HG03354 (cell line): ENCODE measurements at regions not wholly inside any gene's neighbourhood (a gene's known extent, or its start where the extent isn't known, plus 50 kb on each side); places are given as distances from the start of the nearest gene placed in this dataset.
A peak's percentile ranks its signal among the peaks of the same experiment; 100 is the strongest.

Source experiments
- ATAC-seq: cut with Tn5 transposase; IDR thresholded peaks from one replicate; pipeline ENCODE4 v1.9.1; 2021; ENCODE audit warnings: mild to moderate bottlenecking; ENCODE audit not compliant: unreplicated experiment, poor library complexity, severe bottlenecking

DNA sequence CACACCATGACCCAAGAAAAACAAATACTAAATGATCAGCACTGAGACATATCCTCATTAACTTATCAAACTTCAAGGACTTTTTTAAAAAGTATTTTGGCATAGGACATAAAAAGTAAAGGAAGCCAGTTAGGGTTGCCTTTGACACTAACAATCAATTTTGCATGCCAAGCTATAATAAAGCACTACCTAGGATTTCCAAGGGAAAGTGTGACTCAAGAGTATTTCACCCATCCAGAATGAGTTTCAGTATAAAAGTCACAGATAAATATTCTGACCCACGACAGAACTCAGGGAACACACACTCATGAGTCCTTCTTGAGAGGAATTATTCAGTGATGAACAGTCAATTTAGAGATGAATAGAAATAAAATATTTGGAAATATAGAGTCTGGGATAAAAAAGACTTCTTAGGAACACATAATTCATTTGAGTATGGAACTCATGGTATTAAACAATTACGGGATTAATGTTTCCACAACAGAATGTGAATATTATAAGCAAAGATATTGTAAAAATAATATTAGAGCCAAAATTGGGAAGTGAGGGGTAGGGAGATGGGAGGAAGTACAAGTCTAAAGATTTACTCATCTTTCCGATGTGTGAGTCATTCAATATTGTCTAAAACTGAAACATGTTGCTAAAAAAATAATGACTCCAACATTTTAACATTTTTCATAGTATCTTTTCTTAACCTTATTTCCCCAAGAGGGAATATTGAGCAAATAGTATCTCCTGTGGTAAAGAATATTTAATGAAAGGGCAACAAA lies 143.5 kb upstream of the LNX1 start:
- ATAC-seq = no peak

DNA sequence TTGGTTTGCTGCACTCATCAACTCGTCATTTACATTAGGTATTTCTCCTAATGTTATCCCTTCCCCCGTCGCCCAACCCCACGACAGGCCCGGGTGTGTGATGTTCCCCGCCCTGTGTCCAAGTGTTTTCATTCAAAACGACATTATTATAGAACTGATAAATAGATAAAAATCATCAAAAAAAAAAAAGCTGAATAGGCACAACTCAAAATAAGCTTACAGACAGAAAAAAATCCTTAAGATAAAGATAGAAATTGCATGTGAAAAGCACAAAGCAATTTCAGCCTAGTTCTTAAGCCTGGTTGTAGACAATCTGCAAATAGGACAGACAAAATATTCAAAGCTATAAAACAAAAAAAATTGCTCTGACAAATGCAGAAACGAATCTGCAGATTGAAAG lies 142.9 kb upstream of the LNX1 start:
- ATAC-seq = no peak

DNA sequence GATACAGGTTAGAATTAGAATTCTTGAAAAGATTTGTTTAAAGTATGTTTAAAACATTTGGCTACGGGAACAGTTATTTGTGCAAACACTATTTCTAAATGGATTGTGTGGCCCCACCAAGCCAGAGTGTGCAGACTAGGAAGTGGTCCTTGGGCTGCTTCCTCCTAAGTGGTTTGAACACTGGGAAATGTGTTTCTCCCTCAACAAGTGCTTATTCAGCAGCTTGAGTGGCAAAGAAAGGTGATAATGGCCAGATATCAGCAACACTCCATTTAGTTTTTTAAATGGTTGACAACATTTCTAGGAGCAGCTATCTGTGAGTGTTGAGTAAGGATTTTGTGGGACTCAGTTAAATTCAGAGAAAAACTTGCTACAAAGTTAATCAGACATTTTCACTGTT lies 141.4 kb upstream of the LNX1 start:
- ATAC-seq = no peak

DNA sequence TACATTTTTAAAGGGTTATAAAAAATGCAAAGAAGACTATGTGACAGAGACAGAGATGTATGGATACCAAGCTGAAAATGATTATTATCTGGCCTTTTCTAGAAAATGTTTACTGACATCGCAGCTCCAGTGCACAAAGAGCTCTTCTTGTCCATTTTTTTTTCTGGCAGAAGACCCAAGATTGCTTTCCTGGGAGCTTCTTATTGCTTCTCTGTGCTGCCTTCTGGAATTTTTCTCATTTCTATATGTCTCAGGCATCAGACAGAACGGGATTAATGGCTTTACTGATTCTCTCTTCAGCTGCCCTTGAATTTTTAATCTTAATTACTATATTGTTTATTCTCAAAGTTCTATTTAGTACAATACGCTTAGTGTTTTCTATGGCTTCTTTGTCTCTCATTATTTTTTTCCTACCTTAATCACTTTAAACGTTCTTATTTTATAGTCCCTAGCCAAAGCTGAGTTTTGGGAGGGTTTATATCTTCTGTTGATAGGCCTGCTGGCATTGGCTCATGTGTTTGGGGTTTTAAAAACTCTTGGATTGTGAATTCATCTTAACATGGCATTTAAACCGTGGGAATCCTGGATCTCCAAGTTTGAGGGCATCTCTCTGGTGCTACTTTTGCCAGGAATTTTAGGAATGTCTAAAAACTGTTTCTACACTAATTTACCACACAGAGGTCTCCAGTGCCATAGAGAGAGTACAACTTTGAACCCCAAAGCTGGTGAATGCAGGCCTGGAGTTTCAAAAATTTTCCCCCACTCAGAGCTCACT lies 138.9 kb upstream of the LNX1 start:
- ATAC-seq = no peak

DNA sequence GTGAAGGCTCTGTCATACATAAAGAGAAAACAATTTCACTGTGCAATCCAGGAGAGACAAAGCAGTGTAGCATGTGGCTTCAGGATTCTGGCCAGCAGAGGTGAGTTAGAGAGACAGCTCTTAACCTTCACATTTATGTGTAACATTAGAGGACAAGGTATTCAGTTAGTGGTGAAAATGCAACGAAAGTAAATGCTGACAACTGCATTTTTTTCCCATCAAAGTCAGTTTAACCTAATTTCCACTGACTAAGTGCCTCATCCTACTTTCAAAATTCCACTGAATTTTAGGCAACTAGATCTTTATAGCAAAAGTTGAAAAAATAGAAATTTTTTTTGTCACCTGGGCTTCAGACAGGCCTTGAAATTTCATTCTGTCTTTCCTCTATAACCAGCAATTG lies 130.8 kb upstream of the LNX1 start:
- no peak for ATAC-seq

DNA sequence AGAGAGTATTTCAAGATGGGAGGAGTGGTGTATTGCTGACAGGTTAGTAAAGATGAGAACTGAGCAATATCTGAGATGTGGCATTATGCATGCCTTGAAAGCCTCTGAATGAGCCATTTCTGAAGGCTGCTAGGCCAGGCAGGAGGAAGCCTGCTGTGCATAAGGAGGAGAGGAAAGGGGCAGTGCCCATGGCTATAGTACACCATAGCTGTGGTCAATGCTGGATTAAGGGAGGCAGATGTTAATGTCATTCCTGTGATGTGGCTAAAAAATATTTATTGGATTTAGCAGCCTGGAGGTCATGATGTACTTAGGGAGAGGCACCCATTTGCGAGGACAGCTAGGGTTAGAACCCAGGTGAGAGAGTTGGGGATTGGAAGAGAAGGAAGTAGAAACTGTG lies 130.0 kb upstream of the LNX1 start:
- ATAC-seq = no peak

DNA sequence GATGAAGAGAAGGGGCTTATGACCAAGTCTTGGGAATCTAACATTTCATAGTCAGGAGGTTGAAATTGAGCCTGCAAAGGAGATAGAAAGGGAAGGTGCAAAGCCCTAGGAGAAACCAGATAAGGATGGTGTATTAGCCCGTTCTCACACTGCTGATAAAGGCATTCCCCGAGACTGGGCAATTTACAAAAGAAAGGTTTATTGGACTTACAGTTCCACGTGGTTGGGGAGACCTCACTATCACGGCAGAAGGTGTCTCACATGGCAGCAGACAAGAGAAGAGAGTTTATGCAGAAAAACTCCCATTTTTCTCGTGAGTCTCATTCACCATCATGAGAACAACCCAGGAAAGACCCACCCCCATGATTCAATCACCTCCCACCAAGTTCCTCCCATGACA lies 129.5 kb upstream of the LNX1 start:
- ATAC-seq = no peak

DNA sequence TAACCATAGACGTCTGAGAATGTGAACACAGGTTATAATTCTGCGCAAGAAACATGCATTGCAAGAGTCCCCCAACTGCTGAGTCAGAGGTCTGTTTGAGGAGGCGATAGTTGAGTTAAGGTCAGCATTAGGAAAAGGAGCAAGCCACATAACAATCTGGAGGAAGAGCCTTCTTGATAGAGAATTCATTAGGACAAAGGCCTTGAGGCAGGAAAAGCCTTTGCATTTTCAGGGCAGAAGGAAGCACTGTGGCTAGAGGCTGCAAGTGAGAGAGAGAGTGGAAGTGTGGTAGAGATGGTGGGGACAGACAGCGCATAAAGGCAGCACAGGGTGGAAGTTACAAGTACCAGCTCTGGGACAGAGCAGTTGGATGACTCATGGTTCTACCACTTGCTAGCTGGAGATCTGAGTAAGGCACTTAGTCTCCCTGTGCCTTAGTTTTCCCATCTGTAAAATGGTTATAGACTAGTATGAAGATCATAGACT lies 125.8 kb upstream of the LNX1 start:
- no peak for ATAC-seq

DNA sequence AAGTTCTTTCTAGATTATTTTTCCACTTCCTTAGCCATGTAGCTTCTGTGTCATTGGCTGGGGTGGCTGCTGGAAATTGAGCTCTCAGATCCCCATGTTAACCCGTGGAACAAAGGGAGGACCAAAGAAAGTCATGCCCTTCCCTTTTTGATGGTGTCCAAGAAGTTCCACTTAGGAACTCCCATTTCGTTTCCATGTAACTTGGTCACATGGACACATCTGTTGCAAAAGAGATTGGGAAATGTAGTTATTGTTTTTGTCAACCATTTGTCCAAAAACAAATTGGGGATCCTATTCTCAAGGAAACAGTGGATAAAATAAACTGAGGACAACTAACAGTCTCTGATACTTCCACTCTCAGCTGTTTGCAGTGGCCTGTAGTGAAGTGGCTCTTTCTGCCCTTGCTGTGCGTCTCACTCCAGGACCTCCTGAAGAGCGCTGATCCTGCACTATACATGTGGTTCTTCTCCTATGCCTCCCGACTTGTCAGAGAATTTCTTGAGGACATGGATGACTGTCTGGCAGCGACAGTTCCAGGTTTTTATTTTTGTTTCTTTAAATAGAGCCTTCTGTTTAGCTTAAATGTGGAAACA lies 125.3 kb upstream of the LNX1 start:
- ATAC-seq = no peak

DNA sequence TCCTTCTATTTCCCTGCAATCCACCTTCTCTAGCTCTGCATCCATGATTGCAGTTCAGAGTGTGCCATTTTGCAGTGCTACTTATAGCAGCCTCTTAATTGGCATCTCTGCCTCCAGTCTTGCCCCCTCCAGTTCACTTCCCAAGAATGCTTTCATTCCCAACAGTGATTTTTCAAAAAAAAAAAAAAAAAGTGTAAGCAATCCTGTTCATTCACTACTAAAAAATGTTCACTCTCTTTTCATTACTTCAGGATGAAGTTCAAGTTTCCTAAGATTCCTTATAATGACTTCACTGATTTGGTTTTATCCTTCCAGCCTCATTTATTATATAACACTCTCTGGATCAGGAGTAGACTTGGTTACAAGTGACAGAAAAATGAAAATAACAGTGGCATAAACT lies 124.7 kb upstream of the LNX1 start:
- ATAC-seq = no peak

DNA sequence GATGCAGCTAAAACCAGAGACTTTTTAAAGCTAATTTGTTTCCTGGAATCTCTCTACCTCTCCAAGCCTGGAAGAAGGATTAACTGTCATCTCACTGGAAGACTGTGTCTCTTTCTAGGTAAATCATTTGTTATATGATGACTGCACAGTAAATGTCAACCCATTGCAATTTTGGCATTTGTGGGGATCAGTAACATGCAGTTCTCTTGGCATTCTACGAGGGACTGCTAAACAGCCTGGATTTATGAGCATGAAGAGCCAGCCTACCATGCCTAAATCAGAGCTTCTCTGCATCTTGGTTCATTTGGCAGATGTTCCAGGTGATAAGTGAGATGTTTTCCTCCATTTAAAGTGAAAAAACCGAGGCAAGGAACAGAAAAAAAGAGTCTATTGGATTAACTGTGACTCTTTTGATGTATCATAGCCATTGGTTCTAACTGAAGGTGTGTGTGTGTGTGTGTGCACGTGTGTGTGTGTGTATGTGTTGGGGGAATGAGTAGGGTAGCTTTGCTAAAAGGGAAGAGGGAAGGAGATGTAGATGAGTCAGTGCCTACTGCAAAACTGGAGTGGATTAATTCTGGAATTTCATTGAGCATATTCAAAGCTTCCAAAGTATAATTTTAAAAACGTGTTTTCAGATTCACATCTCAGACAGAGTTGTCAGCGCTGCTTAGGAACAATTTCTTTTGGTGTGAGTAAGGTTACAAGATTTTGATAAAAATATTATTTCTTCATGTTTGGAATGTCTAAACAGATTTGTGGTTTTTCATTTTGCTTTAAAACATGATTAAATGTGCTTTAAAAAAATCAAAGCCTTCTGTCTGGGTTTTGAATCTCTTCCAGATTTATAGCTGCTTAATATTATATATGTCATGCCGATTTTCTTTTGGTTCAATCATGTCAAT lies 123.2 kb upstream of the LNX1 start:
- no peak for ATAC-seq

DNA sequence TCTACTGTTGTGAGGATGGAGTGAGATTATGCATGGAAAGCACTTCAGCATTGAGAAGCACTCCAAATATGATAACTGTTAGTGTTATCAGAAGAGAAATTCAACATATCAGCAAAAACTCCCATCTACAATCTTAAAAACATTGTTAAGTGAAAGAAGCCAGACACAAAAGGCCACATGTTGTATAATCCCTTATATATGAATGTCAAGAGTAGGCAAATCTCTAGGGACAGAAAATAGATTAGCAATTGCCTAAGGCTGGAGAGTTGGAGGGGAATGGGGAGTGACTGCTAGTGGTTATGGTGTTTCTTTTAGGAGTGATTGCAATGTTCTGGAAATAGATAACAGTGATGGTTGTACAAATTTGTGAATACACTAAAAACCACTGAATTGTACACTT lies 122.5 kb upstream of the LNX1 start:
- no peak for ATAC-seq

DNA sequence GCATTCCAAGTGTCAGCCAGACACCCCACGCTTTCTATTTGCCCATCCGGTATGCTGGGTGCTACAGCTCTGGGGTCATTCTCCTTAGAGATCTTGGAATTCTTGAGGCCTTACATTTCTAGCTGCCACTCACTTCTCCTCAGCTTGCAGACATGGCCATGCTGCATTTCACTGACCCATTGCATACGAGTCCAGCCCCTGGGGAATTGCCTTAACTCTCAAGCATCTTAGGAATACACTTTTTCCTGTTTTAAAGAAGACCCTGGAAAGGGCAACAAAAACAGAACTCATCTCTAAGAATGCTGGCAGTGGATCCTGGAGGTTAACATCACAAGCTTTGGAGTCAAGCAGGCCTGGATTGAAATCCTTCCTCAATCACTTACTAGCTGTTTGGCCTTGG lies 122.0 kb upstream of the LNX1 start:
- ATAC-seq = no peak

DNA sequence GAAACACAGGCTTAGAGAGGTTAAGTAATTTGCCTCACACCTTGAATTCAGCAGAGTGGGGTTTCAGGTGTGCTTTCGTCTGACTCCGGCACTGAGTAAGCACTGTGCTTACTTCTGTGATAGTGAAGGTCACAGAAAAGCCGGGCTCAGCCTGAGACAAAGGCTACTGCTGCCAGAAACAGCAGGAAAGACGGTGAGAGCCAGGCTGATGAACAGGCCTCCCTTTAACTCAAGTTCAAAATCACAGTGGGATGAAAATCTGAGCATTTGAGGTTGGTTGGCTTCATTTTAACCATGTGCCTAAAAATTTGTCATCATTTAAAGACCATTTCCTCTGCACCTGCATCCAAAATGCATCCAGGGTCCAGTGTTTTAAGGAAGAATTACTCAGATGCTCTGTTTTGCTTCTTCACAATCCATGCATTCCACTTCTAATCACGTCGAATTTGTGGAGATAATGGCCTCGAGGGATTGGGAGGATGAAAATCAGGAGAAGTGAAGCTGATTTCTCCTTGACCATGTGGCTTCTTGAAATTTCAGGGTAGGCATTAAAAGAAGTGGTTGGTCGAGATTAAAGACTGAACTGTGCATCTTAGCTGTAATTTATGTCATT lies 121.2 kb upstream of the LNX1 start:
- no peak for ATAC-seq

DNA sequence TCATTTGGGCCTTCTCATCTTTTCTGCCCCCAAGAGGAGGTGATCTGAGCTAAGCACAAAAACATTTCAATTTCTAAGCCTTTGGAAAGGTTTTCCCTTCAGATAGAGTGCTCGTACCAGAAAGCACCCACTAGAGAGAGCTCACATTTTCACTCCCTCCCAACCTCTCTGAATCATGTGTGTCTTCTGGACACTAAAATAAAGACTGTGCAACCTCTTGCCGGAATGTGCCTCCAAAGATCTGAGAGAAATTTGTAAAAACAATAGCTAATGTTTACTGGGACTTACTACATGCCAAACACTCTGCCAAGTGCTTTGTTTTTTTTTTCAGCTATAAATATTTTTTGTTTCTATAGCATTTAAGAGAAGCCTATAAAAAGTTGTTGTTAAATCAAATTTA lies 120.6 kb upstream of the LNX1 start:
- no peak for ATAC-seq

DNA sequence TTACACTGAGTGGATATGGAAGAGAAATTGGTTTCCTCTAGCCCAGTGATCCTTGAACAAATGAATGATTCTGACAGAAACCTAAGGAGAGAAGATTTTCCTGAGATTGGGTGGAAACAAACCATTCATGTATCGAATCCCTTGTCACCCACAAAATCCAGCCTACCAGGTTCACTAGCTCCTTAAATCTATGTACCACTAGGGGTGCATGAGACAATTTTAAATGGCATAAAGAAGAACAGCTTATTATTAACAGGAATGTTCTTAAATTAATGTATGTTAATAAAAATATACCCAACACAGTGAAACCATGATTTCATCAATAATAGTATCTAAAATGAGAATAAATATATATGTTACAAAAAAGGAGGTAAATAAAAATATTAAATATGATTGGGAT lies 118.4 kb upstream of the LNX1 start:
- no peak for ATAC-seq

DNA sequence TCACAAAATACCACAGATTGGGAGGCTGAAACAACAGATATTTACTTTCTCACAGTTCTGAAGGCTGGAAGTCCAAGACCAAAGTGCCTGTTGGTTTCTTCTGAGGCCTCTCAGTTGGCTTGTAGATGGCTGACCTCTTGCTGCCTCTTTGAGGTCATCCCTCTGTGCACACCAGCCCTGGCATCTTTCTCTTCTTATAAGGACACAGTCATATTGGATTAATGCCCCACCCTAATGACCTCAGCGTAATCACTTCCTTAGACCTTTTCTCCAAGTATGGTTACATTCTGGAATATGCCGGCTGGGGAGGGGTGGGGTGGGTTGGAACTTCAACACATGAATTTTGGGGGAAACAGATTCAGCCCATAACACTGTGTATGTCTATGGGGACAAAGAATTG lies 116.2 kb upstream of the LNX1 start:
- ATAC-seq = no peak

DNA sequence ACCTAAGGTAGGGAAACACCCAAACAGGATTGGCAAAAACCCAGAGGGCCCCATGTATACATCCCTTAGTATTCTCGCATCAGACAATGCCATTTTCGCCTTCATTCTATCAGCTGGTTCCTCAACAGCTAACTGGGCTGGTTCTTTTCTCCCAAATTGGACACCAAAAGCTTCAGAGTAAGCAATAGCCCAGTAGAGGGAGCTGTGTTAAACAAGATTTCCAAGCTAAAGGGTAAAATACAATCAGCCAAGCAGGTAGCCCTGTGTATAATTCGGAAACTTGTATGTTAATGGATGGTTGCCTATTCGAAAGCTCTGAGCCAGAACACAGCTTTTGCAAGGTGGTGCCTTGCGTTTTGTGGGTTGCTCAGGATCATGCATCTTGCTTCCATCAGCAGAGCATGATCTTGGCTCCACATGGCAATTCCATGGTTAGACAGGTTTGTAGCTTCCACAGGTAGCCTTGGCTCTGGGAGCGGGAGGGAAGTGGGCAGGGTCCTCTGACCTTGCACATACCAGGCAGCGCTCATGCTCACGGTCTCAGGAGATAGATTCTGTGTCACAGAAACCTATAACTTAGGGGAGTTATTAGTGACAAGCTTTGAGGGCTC lies 115.2 kb upstream of the LNX1 start:
- ATAC-seq = peak; percentile 26

DNA sequence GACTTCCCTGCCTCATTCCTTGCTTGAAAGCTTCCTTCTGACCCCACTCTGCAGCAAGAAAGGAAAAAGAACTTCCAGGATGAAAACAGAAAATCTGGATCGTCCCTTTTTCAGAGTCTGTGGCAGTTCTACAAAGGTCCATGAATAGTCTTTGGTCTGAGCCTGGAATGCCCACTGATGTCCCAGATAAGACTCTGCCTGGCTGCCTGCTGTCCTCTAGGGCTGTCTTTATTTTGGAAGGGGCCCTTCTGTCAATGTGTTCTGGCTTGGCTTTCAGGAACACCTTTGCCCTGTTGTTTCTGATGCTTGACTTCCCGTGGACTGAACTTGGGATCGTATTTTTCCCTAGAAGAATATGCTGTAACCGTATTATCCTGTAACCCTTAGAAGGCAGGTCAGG lies 114.7 kb upstream of the LNX1 start:
- no peak for ATAC-seq
